HepG2 (cell line): ENCODE measurements at regions not wholly inside any gene's neighbourhood (a gene's known extent, or its start where the extent isn't known, plus 50 kb on each side); places are given as distances from the start of the nearest gene placed in this dataset.

Experiments used
- ATAC-seq: fragments of 200-7000 bp; cut with Tn5 transposase; 3 replicates; pipeline ENCODE4 v1.9.1; 2020; ENCODE audit warnings: mild to moderate bottlenecking, moderate library complexity
- BruUV-seq: library from RNA; stranded (reverse); fragments of 400-500 nt; replicated peaks from 2 replicates; lab custom pipeline; 2021; lab: Mats Ljungman, UMichigan
- CTCF ChIA-PET: fragments of 300-600 bp; formaldehyde crosslinking; extraction: SDS; loops from one replicate; lab custom pipeline; 2021; ENCODE audit warnings: low total read pairs, inconsistent platforms, low intra/inter-chr PET ratio; lab: Yijun Ruan, JAX
- POLR2A ChIA-PET: fragments of 350-600 bp; sonication (Branson Sonifier 250); formaldehyde crosslinking; loops from one replicate; lab custom pipeline; 2020; ENCODE audit warnings: antibody characterized with exemption, inconsistent platforms; lab: Yijun Ruan, JAX
- DNase-seq: peaks from one replicate; pipeline ENCODE4 v3.0.0-alpha.2; 2015; ENCODE audit warnings: low spot score
- FAIRE-seq: peaks from 3 replicates; lab custom pipeline; 2011; peaks lifted over from hg19 to GRCh38; lab: Jason Lieb, UNC
- H2AFZ ChIP-seq: one replicate; pipeline ENCODE4 v1.6.1; 2011; ENCODE audit warnings: low read length, inconsistent platforms
- H3K27ac ChIP-seq: fragments of 300-600 bp; 3 replicates; pipeline ENCODE4 v1.8.0; 2011; ENCODE audit warnings: mixed run types, mild to moderate bottlenecking, mixed read lengths, low read length, inconsistent platforms; ENCODE audit not compliant: insufficient read depth; ENCODE audit errors: extremely low read length
- H3K27me3 ChIP-seq, 2 experiments: fragments of 200-600 bp in 1 of 2; 2 replicates in 1 of 2; 3 replicates in 1 of 2; pipeline versions ENCODE4 v1.6.0 to v1.8.0; 2011; ENCODE audit warnings: low read length in 2 of 2, mild to moderate bottlenecking in 2 of 2, moderate library complexity in 2 of 2, inconsistent platforms in 1 of 2; ENCODE audit not compliant: insufficient read depth in 2 of 2, control insufficient read depth in 1 of 2
- H3K36me3 ChIP-seq, 2 experiments: fragments of 200-600 bp in 1 of 2; replicated peaks in 1 of 2; 2 replicates in 1 of 2; 3 replicates in 1 of 2; pipeline versions ENCODE4 v1.5.1 to v1.8.0; 2011; ENCODE audit warnings: low read length in 2 of 2, inconsistent platforms in 1 of 2; ENCODE audit not compliant: insufficient read depth in 2 of 2, control insufficient read depth in 1 of 2
- H3K4me1 ChIP-seq: 2 replicates; pipeline ENCODE4 v1.5.1; 2012; ENCODE audit warnings: low read length, inconsistent platforms; ENCODE audit not compliant: insufficient read depth
- H3K4me2 ChIP-seq: 2 replicates; pipeline ENCODE4 v1.6.0; 2011; ENCODE audit warnings: low read depth, low read length, inconsistent platforms
- H3K4me3 ChIP-seq, 3 experiments: fragments of 200-600 bp in 1 of 3; sonication (generic), shearing (Covaris generic) in 1 of 3; replicated peaks in 1 of 3; 2 replicates each; pipeline ENCODE4 v1.5.1; 2011 to 2016; ENCODE audit warnings: low read length in 3 of 3, inconsistent platforms in 2 of 3, low read depth in 2 of 3, mild to moderate bottlenecking in 2 of 3, control low read depth in 1 of 3, mixed read lengths in 1 of 3; ENCODE audit not compliant: insufficient read depth in 1 of 3
- H3K79me2 ChIP-seq: one replicate; pipeline ENCODE4 v1.6.1; 2011; ENCODE audit warnings: low read length, inconsistent platforms; ENCODE audit not compliant: insufficient read depth
- H3K9ac ChIP-seq: 2 replicates; pipeline ENCODE4 v1.6.0; 2011; ENCODE audit warnings: mild to moderate bottlenecking, low read depth, low read length, inconsistent platforms; ENCODE audit not compliant: insufficient read depth
- H3K9me3 ChIP-seq: 2 replicates; pipeline ENCODE4 v1.5.1; 2012; ENCODE audit warnings: mild to moderate bottlenecking, low read length
- H4K20me1 ChIP-seq: 2 replicates; pipeline ENCODE4 v1.6.0; 2011; ENCODE audit warnings: inconsistent platforms, mild to moderate bottlenecking, low read length, moderate library complexity; ENCODE audit not compliant: insufficient read depth
- ADNP ChIP-seq: sonication (generic); formaldehyde crosslinking; IDR thresholded peaks from 2 replicates; pipeline ENCODE4 v1.4.0; 2020; ENCODE audit warnings: missing genetic modification reagents
- CREM ChIP-seq, 2 experiments: sonication (generic) in 1 of 2; formaldehyde crosslinking in 1 of 2; IDR thresholded peaks; 2 replicates each; pipeline versions ENCODE4 v1.4.0 to v1.6.1; 2016 to 2020; ENCODE audit warnings: antibody characterized with exemption in 1 of 2, mild to moderate bottlenecking in 1 of 2, missing genetic modification reagents in 1 of 2
- ELF3 ChIP-seq: IDR thresholded peaks from 2 replicates; pipeline ENCODE4 v1.6.1; 2016; ENCODE audit warnings: missing genetic modification reagents, missing compliant biosample characterization
- FOXK2 ChIP-seq: fragments of 450-650 bp; IDR thresholded peaks from 2 replicates; pipeline ENCODE4 v1.6.1; 2016
- FOXM1 ChIP-seq: sonication (generic); formaldehyde crosslinking; IDR thresholded peaks from 2 replicates; pipeline ENCODE4 v1.5.0; 2020; ENCODE audit warnings: missing genetic modification reagents
- HMG20A ChIP-seq: IDR thresholded peaks from 2 replicates; pipeline ENCODE4 v1.6.1; 2016; ENCODE audit warnings: borderline replicate concordance
- NFE2L1 ChIP-seq: sonication (generic); formaldehyde crosslinking; IDR thresholded peaks from 2 replicates; pipeline ENCODE4 v1.4.0; 2020; ENCODE audit warnings: missing genetic modification reagents, mild to moderate bottlenecking, borderline replicate concordance
- NFE2L2 ChIP-seq: fragments of 150-350 bp; IDR thresholded peaks from 2 replicates; pipeline ENCODE4 v1.6.1; 2014; ENCODE audit warnings: low read length
- RARA ChIP-seq: IDR thresholded peaks from 2 replicates; pipeline ENCODE4 v1.6.1; 2016; ENCODE audit warnings: missing genetic modification reagents, missing compliant biosample characterization
- SOX13 ChIP-seq, 3 experiments: fragments of 450-650 bp in 1 of 3; sonication (generic) in 1 of 3; formaldehyde crosslinking in 1 of 3; IDR thresholded peaks in 2 of 3; conservative IDR thresholded peaks in 1 of 3; 2 replicates each; pipeline versions ENCODE4 v1.5.0 to v1.6.1; 2016 to 2020; ENCODE audit warnings: antibody characterized with exemption in 1 of 3, mild to moderate bottlenecking in 1 of 3, missing compliant biosample characterization in 1 of 3, missing genetic modification reagents in 1 of 3, moderate library complexity in 1 of 3
- TEF ChIP-seq: sonication (generic); formaldehyde crosslinking; IDR thresholded peaks from 2 replicates; pipeline ENCODE4 v1.5.0; 2020; ENCODE audit warnings: missing genetic modification reagents
- TMF1 ChIP-seq: sonication (generic); formaldehyde crosslinking; IDR thresholded peaks from 2 replicates; pipeline ENCODE4 v1.8.1; 2022; ENCODE audit warnings: low read depth, missing genetic modification reagents
- ZNF570 ChIP-seq: sonication (generic); formaldehyde crosslinking; IDR thresholded peaks from 2 replicates; pipeline ENCODE4 v1.4.0; 2020; ENCODE audit warnings: mild to moderate bottlenecking, missing genetic modification reagents, borderline replicate concordance
- ZNF772 ChIP-seq: sonication (generic); formaldehyde crosslinking; IDR thresholded peaks from 2 replicates; pipeline ENCODE4 v1.5.0; 2020; ENCODE audit warnings: mild to moderate bottlenecking, missing genetic modification reagents
- WGBS: methylation state at CpG from one replicate; pipeline ENCODE4 v1.1.6; 2017; ENCODE audit warnings: low lambda C conversion rate; 5-methylcytosine and 5-hydroxymethylcytosine counted together
- in situ Hi-C: cut with HindIII; loops from 2 replicates; pipeline ENCODE4 v1.10.0; 2017; ENCODE audit warnings: low pct_unique_long_range_greater_than_20kb; ENCODE audit not compliant: extremely low pct_ligation_motif_present
- intact Hi-C: fragments of 100-400 bp; cut with micrococcal nuclease; formaldehyde crosslinking; loops from one replicate; pipeline ENCODE4 v1.10.0; 2022; ENCODE audit not compliant: unreplicated experiment
- TF ChIP-seq, protein P1 (sequence below), 2 experiments: fragments of 450-650 bp in 1 of 2; sonication (generic) in 1 of 2; formaldehyde crosslinking in 1 of 2; IDR thresholded peaks; 2 replicates each; pipeline versions ENCODE4 v1.6.1 to v1.8.0; 2016 to 2022; ENCODE audit warnings: antibody characterized with exemption in 1 of 2, mild to moderate bottlenecking in 1 of 2, missing genetic modification reagents in 1 of 2

GRCh38 chr18:10371165-10371564 is 83.3 kb upstream of the APCDD1 start:
- Histone ChIP-seq H3K9me3 (no peaks in the 10 kb centered on the region), H2AFZ (no peak overlapping the region), H3K4me1 (no peaks in the 10 kb centered on the region), H3K27ac (no peak overlapping the region), H3K79me2 (no peaks in the 10 kb centered on the region), H3K4me3 (no peak overlapping the region), H3K36me3 (no peaks in the 10 kb centered on the region)
- FAIRE-seq: no peak
- no peak for TF ChIP-seq RARA (CRISPR knock-in tag)
- no peak for TF ChIP-seq FOXM1 (CRISPR knock-in tag)
- no peak for TF ChIP-seq FOXK2
- TF ChIP-seq, protein P1, sequence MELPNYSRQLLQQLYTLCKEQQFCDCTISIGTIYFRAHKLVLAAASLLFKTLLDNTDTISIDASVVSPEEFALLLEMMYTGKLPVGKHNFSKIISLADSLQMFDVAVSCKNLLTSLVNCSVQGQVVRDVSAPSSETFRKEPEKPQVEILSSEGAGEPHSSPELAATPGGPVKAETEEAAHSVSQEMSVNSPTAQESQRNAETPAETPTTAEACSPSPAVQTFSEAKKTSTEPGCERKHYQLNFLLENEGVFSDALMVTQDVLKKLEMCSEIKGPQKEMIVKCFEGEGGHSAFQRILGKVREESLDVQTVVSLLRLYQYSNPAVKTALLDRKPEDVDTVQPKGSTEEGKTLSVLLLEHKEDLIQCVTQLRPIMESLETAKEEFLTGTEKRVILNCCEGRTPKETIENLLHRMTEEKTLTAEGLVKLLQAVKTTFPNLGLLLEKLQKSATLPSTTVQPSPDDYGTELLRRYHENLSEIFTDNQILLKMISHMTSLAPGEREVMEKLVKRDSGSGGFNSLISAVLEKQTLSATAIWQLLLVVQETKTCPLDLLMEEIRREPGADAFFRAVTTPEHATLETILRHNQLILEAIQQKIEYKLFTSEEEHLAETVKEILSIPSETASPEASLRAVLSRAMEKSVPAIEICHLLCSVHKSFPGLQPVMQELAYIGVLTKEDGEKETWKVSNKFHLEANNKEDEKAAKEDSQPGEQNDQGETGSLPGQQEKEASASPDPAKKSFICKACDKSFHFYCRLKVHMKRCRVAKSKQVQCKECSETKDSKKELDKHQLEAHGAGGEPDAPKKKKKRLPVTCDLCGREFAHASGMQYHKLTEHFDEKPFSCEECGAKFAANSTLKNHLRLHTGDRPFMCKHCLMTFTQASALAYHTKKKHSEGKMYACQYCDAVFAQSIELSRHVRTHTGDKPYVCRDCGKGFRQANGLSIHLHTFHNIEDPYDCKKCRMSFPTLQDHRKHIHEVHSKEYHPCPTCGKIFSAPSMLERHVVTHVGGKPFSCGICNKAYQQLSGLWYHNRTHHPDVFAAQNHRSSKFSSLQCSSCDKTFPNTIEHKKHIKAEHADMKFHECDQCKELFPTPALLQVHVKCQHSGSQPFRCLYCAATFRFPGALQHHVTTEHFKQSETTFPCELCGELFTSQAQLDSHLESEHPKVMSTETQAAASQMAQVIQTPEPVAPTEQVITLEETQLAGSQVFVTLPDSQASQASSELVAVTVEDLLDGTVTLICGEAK (IDR thresholded peaks at IDR 0.05): no peak
- TF ChIP-seq, protein P1 (CRISPR knock-in tag; IDR thresholded peaks at IDR 0.05): no peak
- TF ChIP-seq ELF3: no peak
- no peak for TF ChIP-seq CREM (IDR thresholded peaks at IDR 0.05)
- TF ChIP-seq CREM (CRISPR knock-in tag; IDR thresholded peaks at IDR 0.05): no peak
- TF ChIP-seq TEF (CRISPR knock-in tag): no peak
- TF ChIP-seq NFE2L1 (CRISPR knock-in tag): no peak
- TF ChIP-seq SOX13 (IDR thresholded peaks at IDR 0.05): no peak
- no peak for TF ChIP-seq SOX13 (CRISPR knock-in tag; conservative IDR thresholded peaks at IDR 0.05 in 1 of 2, IDR thresholded peaks at IDR 0.05 in 1 of 2)
- TF ChIP-seq NFE2L2: no peak
- TF ChIP-seq ZNF570 (CRISPR knock-in tag): no peak
- no peak for TF ChIP-seq ADNP (CRISPR knock-in tag)
- TF ChIP-seq HMG20A (CRISPR knock-in tag): no peak
- TF ChIP-seq ZNF772 (CRISPR knock-in tag): no peak
- TF ChIP-seq TMF1 (CRISPR knock-in tag): no peak
- TF ChIP-seq, all 625 proteins: peak for 0
- intact Hi-C loops (no loop called here), in situ Hi-C loops (no loop called here)
- BruUV-seq: no TSS peak
- ATAC-seq: no peak
- H3K9ac ChIP-seq: no peak overlapping the region
- WGBS: 47% methylated on average over 3 of the region's 3 CpGs
- DNase-seq: no peak
- CTCF ChIA-PET: no interaction called here
- H4K20me1 ChIP-seq: no peaks in the 10 kb centered on the region
- no peak overlapping the region for H3K4me2 ChIP-seq
- H3K27me3 ChIP-seq: peaks cover 1 to 22% of the 10 kb centered on the region in 2 experiments; a peak in 1 of 5 replicates
- POLR2A ChIA-PET: no interaction called here
